Caco-2 (cell line): ENCODE measurements at regions not wholly inside any gene's neighbourhood (a gene's known extent, or its start where the extent isn't known, plus 50 kb on each side); places are given as distances from the start of the nearest gene placed in this dataset.

ENCODE experiments used
- BruUV-seq: library from RNA; stranded (reverse); fragments of 400-500 nt; replicated peaks from 2 replicates; lab custom pipeline; 2021; lab: Mats Ljungman, UMichigan
- CTCF ChIA-PET: fragments of 300-600 bp; sonication (Branson Sonifier 250); formaldehyde crosslinking; loops from one replicate; lab custom pipeline; 2022; ENCODE audit warnings: antibody characterized with exemption; lab: Charles Lee
- POLR2A ChIA-PET: fragments of 300-600 bp; sonication (Branson Sonifier 250); formaldehyde crosslinking; loops from one replicate; lab custom pipeline; 2022; ENCODE audit warnings: antibody characterized with exemption; lab: Charles Lee
- DNase-seq, 2 experiments: peaks; one replicate each; pipeline versions ENCODE4 v3.0.0 to v3.0.0-alpha.2; 2020 to 2022
- H3K27me3 ChIP-seq: replicated peaks from 2 replicates; pipeline ENCODE4 v1.6.0; 2011; ENCODE audit warnings: low read length; ENCODE audit not compliant: control insufficient read depth, insufficient read depth
- H3K36me3 ChIP-seq: 2 replicates; pipeline ENCODE4 v1.5.1; 2011; ENCODE audit warnings: low read length; ENCODE audit not compliant: control insufficient read depth, insufficient read depth
- H3K4me1 ChIP-seq: fragments of 250-450 bp; sonication (Bioruptor Pico); 2 replicates; pipeline ENCODE4 v1.5.1; 2020; ENCODE audit warnings: mild to moderate bottlenecking
- H3K4me3 ChIP-seq: 2 replicates; pipeline ENCODE4 v1.5.1; 2011; ENCODE audit warnings: low read depth, mild to moderate bottlenecking, control low read depth, low read length
- H3K9me3 ChIP-seq: fragments of 250-450 bp; sonication (Bioruptor Pico); 2 replicates; pipeline ENCODE4 v1.5.1; 2020; ENCODE audit warnings: mild to moderate bottlenecking, moderate library complexity
- H3K27ac Mint-ChIP-seq: one replicate; pipeline ENCODE4 v1.8.0; 2022; ENCODE audit warnings: mixed read lengths; ENCODE audit not compliant: unreplicated experiment
- H3K27me3 Mint-ChIP-seq: one replicate; pipeline ENCODE4 v1.8.0; 2022; ENCODE audit warnings: mixed read lengths; ENCODE audit not compliant: insufficient read depth, unreplicated experiment
- H3K36me3 Mint-ChIP-seq: one replicate; pipeline ENCODE4 v1.8.0; 2022; ENCODE audit warnings: mild to moderate bottlenecking, mixed read lengths; ENCODE audit not compliant: insufficient read depth, unreplicated experiment
- H3K4me1 Mint-ChIP-seq: one replicate; pipeline ENCODE4 v1.8.0; 2022; ENCODE audit warnings: low read depth, mixed read lengths; ENCODE audit not compliant: unreplicated experiment
- H3K4me3 Mint-ChIP-seq: one replicate; pipeline ENCODE4 v1.8.0; 2022; ENCODE audit warnings: mild to moderate bottlenecking, moderate library complexity, mixed read lengths; ENCODE audit not compliant: unreplicated experiment
- H3K9me3 Mint-ChIP-seq: one replicate; pipeline ENCODE4 v1.8.0; 2022; ENCODE audit warnings: mixed read lengths; ENCODE audit not compliant: unreplicated experiment
- CTCF ChIP-seq, 2 experiments: fragments of 200-600 bp in 1 of 2; IDR thresholded peaks; 1 replicate in 1 of 2; 2 replicates in 1 of 2; pipeline versions ENCODE4 v1.5.1 to v1.8.0; 2011 to 2022; ENCODE audit warnings: antibody characterized with exemption in 1 of 2, control low read depth in 1 of 2, inconsistent platforms in 1 of 2, low read depth in 1 of 2, low read length in 1 of 2, mild to moderate bottlenecking in 1 of 2, moderate library complexity in 1 of 2; ENCODE audit not compliant: insufficient read depth in 1 of 2, severe bottlenecking in 1 of 2, unreplicated experiment in 1 of 2
- intact Hi-C: fragments of 100-400 bp; cut with micrococcal nuclease; formaldehyde crosslinking; loops from one replicate; pipeline ENCODE4 v1.10.0; 2022; ENCODE audit not compliant: unreplicated experiment

- no peak overlapping the region for H3K4me3 ChIP-seq
- Mint-ChIP-seq H3K27ac (no peak overlapping the region), H3K4me3 (no peak overlapping the region), H3K27me3 (peaks cover 3% of the 10 kb centered on the region), H3K4me1 (no peaks in the 10 kb centered on the region), H3K9me3 (no peaks in the 10 kb centered on the region), H3K36me3 (no peaks in the 10 kb centered on the region)
- TF ChIP-seq CTCF (IDR thresholded peaks at IDR 0.05; ENCODE audit: insufficient read depth in 1 of 2, low read depth in 1 of 2, low read length in 1 of 2, severe bottlenecking in 1 of 2, unreplicated experiment in 1 of 2) = peak in 1 of 2 experiments; percentile 35
- intact Hi-C loops = no loop called here
- no peak for DNase-seq
- no TSS peak for BruUV-seq
- ChIA-PET CTCF (interaction anchor here (1.0 kb wide), 1 partner anchor 19 kb away, joined by 4 read pairs; no protein-coding TSS in a partner anchor), POLR2A (no interaction called here)
- peaks cover 8% of the 10 kb centered on the region; the same call in 1 of the 2 replicates for H3K9me3 ChIP-seq
- H3K4me1 ChIP-seq = no peaks in the 10 kb centered on the region
- no peaks in the 10 kb centered on the region for H3K27me3 ChIP-seq
- no peaks in the 10 kb centered on the region for H3K36me3 ChIP-seq
These were observed 195.9 kb upstream of the RAD23B start for GRCh38 chr9:107087222-107087621.

GRCh38 chr9:107090218-107090617 is 192.9 kb upstream of the RAD23B start:
- Mint-ChIP-seq H3K4me3 (no peak overlapping the region), H3K36me3 (no peaks in the 10 kb centered on the region), H3K27me3 (peaks cover 3% of the 10 kb centered on the region), H3K27ac (no peak overlapping the region), H3K9me3 (no peaks in the 10 kb centered on the region), H3K4me1 (no peaks in the 10 kb centered on the region)
- intact Hi-C loops = no loop called here
- no TSS peak for BruUV-seq
- no peak overlapping the region for H3K4me3 ChIP-seq
- H3K9me3 ChIP-seq = peaks cover 8% of the 10 kb centered on the region; the same call in 1 of the 2 replicates
- H3K27me3 ChIP-seq = no peaks in the 10 kb centered on the region
- TF ChIP-seq CTCF (IDR thresholded peaks at IDR 0.05; ENCODE audit: insufficient read depth in 1 of 2, low read depth in 1 of 2, low read length in 1 of 2, severe bottlenecking in 1 of 2, unreplicated experiment in 1 of 2) = no peak
- POLR2A ChIA-PET = no interaction called here
- DNase-seq = no peak
- no peaks in the 10 kb centered on the region for H3K4me1 ChIP-seq
- H3K36me3 ChIP-seq = no peaks in the 10 kb centered on the region
- CTCF ChIA-PET = no interaction called here

- DNase-seq = no peak
- Mint-ChIP-seq H3K4me3 (no peak overlapping the region), H3K27me3 (peaks cover 3% of the 10 kb centered on the region), H3K9me3 (no peaks in the 10 kb centered on the region), H3K27ac (no peak overlapping the region), H3K36me3 (no peaks in the 10 kb centered on the region), H3K4me1 (no peaks in the 10 kb centered on the region)
- intact Hi-C loops = no loop called here
- H3K27me3 ChIP-seq = no peaks in the 10 kb centered on the region
- no peak for TF ChIP-seq CTCF (IDR thresholded peaks at IDR 0.05; ENCODE audit: insufficient read depth in 1 of 2, low read depth in 1 of 2, low read length in 1 of 2, severe bottlenecking in 1 of 2, unreplicated experiment in 1 of 2)
- H3K4me3 ChIP-seq = no peak overlapping the region
- H3K36me3 ChIP-seq = no peaks in the 10 kb centered on the region
- H3K9me3 ChIP-seq = peaks cover 8% of the 10 kb centered on the region; the same call in 1 of the 2 replicates
- BruUV-seq = no TSS peak
- ChIA-PET POLR2A (no interaction called here), CTCF (no interaction called here)
- no peaks in the 10 kb centered on the region for H3K4me1 ChIP-seq
These were observed 189.6 kb upstream of the RAD23B start for GRCh38 chr9:107093365-107094060.
